Activated CD4-positive, alpha-beta T cell treated with anti-CD3 and anti-CD28 coated beads for 4 hours (primary cell): ENCODE measurements at regions not wholly inside any gene's neighbourhood (a gene's known extent, or its start where the extent isn't known, plus 50 kb on each side); places are given as distances from the start of the nearest gene placed in this dataset.
"Not testable (repeated sequence)": the region's sequence is repeated elsewhere in the genome, so short reads cannot be mapped to it uniquely, and the experiment has no call there.

Experiments
- DNase-seq, 2 donors: peaks; one replicate each; pipeline ENCODE4 v3.0.0-alpha.2; 2020

- no peak for DNase-seq
These were observed 53.9 kb downstream of the BARX1 start for GRCh38 chr9:93900971-93901861.

- DNase-seq, result no peak
These were observed 54.7 kb downstream of the BARX1 start for GRCh38 chr9:93900436-93900819.

DNA sequence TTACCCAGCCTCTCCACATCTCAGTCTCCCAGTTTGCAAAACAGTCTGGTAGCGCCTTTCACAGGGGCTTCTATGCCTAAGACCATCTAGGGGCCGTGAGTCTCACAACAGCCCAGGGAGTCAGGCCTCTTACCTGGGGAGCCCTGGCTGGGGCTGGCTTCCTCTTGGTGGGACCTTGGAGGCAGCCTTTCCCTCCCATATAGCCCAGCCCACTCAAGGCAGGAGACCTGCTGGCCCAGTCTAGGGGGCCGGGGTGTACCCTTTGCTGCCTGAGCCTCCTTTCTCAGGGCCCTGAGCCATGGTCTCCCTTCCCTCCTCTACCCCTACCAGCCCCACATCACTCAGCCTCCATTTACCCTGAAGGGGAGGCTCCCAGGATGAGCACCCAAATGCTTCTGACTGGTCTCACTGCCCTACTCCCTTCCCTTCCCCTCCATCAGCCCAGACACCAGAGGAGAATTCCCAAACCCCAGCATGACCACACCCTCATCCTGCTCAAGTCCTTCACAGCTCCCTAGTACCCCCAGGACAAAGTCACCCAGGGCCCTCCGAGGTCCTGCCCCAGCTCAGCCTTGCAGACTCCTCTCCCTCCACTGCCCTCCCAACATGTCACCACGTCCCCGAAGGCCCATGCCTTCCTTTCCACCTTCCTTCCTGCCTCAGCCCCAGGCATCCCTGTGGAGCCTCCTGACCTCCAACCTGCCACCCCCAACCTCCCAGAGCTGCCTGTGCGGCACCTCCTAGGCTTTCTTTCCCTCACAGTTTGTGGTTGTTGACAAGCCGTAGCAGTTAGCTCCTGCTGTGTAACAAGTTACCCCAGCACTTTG is 55.3 kb downstream of the BARX1 start:
- no peak for DNase-seq

DNA sequence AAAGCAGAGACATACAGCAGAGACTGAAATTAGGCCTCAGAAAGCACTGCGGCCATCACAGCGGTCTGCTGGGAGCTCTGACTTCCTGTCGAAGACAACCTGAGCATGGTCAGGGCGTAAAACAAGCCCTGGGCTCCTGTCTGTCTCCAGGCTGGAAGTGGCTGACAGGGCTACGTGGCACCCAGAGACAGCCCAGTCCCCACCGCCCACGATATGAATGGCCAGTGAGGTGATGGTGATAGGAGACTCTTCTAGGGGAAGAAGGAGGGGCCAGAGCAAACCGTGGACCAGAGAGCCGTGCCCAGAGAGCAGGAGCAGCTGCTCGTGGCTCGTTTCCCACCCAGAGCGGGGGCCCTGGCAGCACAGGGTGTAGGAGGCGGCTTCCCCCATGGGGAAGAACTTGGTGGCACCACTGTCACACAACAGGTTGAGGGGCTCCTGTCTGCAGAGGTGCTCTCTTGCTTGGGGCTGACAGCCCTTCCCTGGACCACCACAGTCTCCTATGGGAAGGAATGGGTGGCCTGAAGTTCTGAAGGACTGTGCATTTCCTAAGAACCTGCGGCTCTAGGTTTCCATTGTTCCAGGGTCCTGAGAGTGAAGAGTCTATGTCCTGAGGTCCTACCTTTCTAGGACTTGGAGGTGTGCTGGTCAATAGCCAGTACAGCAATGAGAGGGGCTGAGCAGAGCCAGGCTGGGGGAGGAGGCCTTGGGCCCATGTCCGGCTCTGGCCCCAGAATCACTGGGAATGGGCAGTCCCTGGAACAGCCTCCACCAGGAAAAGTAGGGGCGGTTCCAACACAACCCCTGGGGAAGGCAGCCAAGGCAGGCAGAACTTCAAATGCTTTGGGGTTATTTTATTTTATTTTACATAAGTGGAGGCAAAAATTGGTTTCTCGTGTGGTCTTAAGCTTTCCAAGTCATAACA is 56.4 kb downstream of the BARX1 start:
- no peak for DNase-seq

GRCh38 chr9:93898026-93898425 is 57.1 kb downstream of the BARX1 start:
- DNase-seq, result no peak

GRCh38 chr9:93897075-93897970 is 57.8 kb downstream of the BARX1 start:
- DNase-seq, result no peak

DNA sequence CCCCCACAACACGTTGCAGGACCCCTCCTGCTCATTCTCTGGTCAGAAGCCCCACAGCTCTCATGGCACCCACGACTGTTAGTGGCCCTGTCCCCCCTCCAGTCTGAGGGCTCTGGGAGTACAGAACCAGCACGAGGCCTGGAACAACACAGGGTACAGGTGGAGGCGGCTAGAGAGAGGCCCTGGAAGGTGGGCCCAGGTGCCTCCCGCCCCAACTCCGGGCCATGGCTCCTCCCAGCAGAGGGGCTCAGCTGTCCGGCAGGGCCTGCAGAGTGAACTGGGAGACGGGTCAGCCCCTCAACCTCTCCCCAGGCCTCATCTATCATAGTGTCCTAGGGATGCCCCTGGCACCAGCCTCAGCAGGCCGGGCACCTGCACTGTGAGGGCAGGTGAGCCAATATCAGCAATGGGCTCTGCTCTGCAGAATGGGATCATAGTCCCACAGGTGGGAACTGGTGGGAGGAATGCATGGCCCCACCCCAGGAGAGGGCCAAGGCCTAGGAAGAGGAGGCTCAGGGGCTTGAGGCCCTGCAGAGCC is 58.6 kb downstream of the BARX1 start:
- no peak for DNase-seq

DNA sequence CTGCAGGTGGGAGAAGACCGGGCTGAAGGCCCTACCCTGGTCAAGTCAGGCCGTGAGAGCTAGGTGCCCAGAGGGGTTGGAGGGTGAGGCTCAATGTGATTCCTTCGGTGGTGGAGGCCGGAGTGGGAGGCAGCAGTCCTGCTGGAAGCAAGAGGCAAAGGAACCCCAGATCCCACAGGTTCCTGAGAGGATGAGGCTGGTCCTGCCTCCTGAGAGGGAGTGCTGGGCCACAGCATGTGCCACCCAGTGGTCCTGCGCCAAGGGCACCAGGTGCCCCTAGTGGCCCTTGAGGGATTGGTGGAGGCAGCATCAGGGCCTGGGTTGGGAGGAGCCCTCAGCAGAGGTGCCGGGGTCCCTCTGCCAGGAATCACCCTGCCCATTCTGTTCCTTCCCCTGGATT is 59.1 kb downstream of the BARX1 start:
- DNase-seq, result no peak

- DNase-seq, result no peak
These were observed 59.6 kb downstream of the BARX1 start for GRCh38 chr9:93895535-93895934.

DNA sequence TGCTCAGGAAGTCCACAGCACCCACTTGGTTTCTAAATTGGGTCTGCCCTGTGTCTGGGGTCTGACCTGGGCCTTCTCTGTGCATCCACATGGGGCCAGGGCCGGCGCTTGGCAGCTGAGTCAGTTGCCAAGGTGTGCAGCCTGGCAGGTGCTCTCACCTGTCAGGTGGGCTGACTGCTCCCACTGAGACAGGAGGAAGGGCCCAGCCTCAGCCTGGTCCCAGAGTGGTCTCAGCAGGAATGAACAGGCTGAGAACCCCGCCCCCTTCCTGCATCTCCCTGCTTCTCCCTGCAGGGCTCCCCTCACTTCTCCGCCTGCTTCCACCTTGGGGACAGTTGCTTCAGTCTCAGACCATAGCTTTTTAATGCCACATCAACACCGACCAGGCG is 60.5 kb downstream of the BARX1 start:
- no peak for DNase-seq

DNA sequence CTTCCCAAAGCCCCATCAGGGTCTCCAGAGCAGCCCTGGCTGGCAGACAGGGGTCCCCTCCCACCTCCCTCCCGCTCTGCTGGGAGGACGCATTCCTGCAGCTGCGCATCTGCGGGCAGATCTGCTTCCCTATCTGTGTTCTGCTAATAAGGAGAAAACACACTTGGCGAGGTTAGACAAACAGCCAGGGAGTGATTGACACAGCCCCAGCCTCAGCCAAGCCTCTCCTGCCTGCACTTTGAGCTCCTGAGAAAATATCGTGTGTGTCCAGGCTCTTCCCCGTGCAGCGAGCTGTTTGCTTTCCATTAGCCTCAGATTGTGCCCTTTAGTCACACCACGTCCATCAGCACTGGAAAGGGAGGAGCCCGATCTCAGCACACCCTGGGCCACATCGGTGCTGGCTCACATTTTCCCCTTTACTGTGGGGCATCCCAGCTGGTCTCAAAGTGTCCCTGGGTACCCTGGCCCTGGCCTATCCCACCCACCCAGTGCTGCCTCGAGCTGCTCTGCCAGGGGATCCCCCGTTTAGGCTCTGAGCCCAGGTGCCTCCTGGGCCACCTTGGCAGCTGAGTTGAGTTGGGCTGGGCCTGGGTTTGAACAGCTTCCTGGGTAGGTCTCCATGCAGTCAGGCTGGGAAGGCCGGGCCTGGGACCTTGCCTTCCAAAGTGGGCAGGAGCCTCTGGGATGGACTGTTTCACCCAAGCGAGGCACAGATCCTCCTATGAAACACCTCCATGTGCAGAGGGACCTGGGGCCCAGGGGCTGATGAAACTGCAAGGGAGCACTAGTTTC is 61.1 kb downstream of the BARX1 start:
- DNase-seq, result no peak

GRCh38 chr9:93893194-93893593 is 62.0 kb downstream of the BARX1 start:
- no peak for DNase-seq

DNA sequence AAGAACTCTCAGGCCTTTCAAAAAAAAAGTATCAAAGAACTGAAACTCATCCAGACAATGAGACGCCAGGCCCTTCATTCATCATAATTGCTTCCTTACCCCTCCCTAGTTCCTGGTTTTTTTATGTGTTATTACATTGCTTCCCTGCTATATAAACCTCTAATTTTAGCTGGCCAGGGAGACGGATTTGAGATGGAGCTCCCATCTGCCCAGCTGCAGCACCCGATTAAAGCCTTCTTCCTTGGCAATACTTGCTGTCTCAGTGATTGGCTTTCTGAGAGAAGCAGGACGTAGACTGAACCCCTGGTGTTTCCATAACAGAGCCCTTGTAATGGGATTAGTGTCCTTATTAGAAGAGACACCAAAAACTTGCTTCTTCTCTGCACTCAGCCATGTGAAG is 62.4 kb downstream of the BARX1 start:
- DNase-seq, result no peak

DNA sequence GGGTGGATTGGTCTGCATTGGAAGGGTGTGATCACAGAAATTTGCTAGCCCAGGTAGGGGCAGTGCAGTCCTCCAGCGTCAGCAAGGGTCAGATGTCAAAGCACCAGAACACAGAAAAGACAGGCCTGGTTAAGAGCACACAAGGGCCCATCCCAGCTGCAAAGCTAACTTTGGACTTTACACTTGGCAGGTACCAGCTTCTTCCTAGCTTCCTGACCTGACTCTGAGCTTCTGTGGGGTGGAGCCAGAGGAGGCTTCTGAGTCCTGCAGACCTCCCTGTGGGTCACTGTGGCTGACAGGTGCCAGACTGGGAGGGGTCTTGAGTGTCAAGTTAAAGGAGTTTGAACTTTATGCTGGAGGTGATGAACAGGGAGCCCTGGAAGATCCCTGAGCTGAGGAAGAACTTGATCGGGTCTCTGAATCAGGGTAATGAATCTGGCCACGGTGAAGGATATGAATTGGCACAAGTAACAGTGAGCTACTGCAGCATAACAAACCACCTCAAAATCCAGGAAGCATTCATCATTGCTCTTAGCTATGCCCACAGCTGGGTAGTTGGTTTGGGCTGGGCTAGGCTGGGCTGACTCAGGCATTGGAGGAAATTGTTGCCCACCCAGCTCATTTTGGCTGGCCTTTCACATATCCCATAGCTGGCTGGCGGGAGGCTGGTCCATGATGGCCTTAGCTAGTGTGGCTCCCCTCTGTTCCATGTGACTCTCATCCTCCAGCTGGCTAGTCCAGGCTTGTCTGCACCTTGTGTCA is 63.4 kb downstream of the BARX1 start:
- DNase-seq, result no peak

GRCh38 chr9:93891050-93891449 is 64.1 kb downstream of the BARX1 start:
- DNase-seq, result no peak

GRCh38 chr9:93890436-93890935 is 64.7 kb downstream of the BARX1 start:
- no peak for DNase-seq

GRCh38 chr9:93886911-93887310 is 68.2 kb downstream of the BARX1 start:
- DNase-seq, result no peak

- DNase-seq, result no peak
These were observed 70.3 kb downstream of the BARX1 start for GRCh38 chr9:93884808-93885207.

- not testable (repeated sequence) for DNase-seq
These were observed 75.3 kb downstream of the BARX1 start for GRCh38 chr9:93879662-93880407.
